Uterus (tissue), 3 donors: ENCODE measurements at regions not wholly inside any gene's neighbourhood (a gene's known extent, or its start where the extent isn't known, plus 50 kb on each side); places are given as distances from the start of the nearest gene placed in this dataset.
A peak's percentile ranks its signal among the peaks of the same experiment; 100 is the strongest.

Experiments used
- DNase-seq, 2 donors: peaks; one replicate each; pipeline ENCODE4 v3.0.0-alpha.2; 2019 to 2020
- H3K27ac ChIP-seq, 2 donors: fragments of 200-600 bp; sonication (generic); 1 replicate in 1 of 2; 2 replicates in 1 of 2; pipeline ENCODE4 v1.5.1; 2016 to 2018
- H3K27me3 ChIP-seq, 2 donors: fragments of 200-600 bp; sonication (generic); one replicate each; pipeline ENCODE4 v1.5.1; 2018 to 2019; ENCODE audit warnings: control low read depth in 1 of 2
- H3K36me3 ChIP-seq, 2 donors: fragments of 200-600 bp; sonication (generic); one replicate each; pipeline ENCODE4 v1.5.1; 2019; ENCODE audit warnings: control low read depth in 1 of 2
- H3K4me1 ChIP-seq, 2 donors: fragments of 200-600 bp; sonication (generic); one replicate each; pipeline ENCODE4 v1.5.1; 2018 to 2019; ENCODE audit warnings: control low read depth in 1 of 2
- H3K4me3 ChIP-seq, 2 donors: fragments of 200-600 bp; sonication (generic); 1 replicate in 1 of 2; 2 replicates in 1 of 2; pipeline ENCODE4 v1.5.1; 2018 to 2019; ENCODE audit warnings: mild to moderate bottlenecking in 1 of 2
- H3K9me3 ChIP-seq, 2 donors: fragments of 200-600 bp; sonication (generic); one replicate each; pipeline ENCODE4 v1.5.1; 2019; ENCODE audit warnings: control low read depth in 1 of 2
- POLR2A ChIP-seq, 2 donors: fragments of 450-650 bp; IDR thresholded peaks; one replicate each; pipeline ENCODE4 v1.6.1; 2016; ENCODE audit warnings: antibody characterized with exemption in 2 of 2, mild to moderate bottlenecking in 1 of 2, moderate library complexity in 1 of 2
- intact Hi-C: fragments of 100-400 bp; cut with DNase I; formaldehyde crosslinking; loops from one replicate; pipeline ENCODE4 v1.15.1; 2023; ENCODE audit warnings: low total_unique reads
- TF ChIP-seq, protein P1 (sequence below), 4 experiments: fragments of 200-600 bp in 2 of 4; fragments of 450-650 bp in 2 of 4; sonication (generic) in 2 of 4; IDR thresholded peaks; one replicate each; pipeline ENCODE4 v1.5.1; 2016 to 2019; ENCODE audit warnings: antibody characterized with exemption in 4 of 4, mild to moderate bottlenecking in 2 of 4, moderate library complexity in 1 of 4
- donor health status: DM: yes; HTN: yes; CAD: no.

DNA sequence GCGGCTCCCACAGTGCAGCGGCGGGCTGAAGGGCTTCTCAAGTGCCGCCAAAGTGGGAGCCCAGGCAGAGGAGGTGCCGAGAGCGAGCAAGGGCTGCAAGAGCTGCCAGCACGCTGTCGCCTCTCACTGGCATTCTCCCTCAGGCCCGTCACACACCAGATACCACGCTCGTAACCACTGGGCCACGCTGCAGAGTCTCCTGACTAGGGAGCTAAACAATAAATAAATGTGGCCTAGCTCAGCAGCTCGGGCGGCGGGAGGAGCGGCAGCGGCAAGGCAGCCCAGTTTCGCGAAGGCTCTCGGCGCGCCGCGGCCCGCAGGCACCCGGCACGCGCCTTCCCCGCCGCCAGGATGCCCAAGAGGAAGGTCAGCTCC, 55.9 kb upstream of the FAM174B start:
- Histone ChIP-seq H3K4me1 (no peaks in the 10 kb centered on the region), H3K4me3 (no peak overlapping the region), H3K9me3 (no peaks in the 10 kb centered on the region), H3K36me3 (no peaks in the 10 kb centered on the region), H3K27me3 (no peaks in the 10 kb centered on the region), H3K27ac (no peak overlapping the region)
- no peak for DNase-seq
- intact Hi-C loops, result loop anchor here (10.0 kb wide), 1 partner anchor 187 kb away; no protein-coding TSS in a partner anchor
- TF ChIP-seq, protein P1, sequence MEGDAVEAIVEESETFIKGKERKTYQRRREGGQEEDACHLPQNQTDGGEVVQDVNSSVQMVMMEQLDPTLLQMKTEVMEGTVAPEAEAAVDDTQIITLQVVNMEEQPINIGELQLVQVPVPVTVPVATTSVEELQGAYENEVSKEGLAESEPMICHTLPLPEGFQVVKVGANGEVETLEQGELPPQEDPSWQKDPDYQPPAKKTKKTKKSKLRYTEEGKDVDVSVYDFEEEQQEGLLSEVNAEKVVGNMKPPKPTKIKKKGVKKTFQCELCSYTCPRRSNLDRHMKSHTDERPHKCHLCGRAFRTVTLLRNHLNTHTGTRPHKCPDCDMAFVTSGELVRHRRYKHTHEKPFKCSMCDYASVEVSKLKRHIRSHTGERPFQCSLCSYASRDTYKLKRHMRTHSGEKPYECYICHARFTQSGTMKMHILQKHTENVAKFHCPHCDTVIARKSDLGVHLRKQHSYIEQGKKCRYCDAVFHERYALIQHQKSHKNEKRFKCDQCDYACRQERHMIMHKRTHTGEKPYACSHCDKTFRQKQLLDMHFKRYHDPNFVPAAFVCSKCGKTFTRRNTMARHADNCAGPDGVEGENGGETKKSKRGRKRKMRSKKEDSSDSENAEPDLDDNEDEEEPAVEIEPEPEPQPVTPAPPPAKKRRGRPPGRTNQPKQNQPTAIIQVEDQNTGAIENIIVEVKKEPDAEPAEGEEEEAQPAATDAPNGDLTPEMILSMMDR (IDR thresholded peaks at IDR 0.05), result no peak
- no peak for TF ChIP-seq POLR2A (IDR thresholded peaks at IDR 0.05)

DNA sequence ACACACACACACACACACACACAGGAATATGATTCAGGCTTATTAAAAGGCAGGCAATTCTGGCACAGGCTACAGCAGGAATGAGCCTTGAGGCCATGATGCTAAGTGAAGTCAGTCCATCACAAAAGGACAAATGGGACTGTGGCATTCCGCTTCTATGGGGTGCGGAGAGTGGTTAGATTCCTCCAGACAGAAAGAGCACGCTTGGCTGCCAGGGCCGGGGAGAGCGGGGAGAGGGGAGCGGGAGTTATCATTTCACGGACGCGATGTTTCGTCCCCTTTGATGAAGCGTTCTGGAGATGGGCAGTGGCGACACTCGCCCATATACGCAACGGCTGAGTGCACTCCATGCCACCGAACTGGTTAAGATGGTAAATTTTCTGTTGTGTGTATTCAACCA, 58.5 kb upstream of the FAM174B start:
- no peaks in the 10 kb centered on the region for H3K9me3 ChIP-seq
- no peaks in the 10 kb centered on the region for H3K4me1 ChIP-seq
- no peak for TF ChIP-seq POLR2A (IDR thresholded peaks at IDR 0.05)
- TF ChIP-seq, protein P1 (IDR thresholded peaks at IDR 0.05), result no peak
- peak in 1 of 2 donors; percentile 43 for DNase-seq
- peak overlapping the region; percentile 87 to 93 for H3K27ac ChIP-seq
- no peaks in the 10 kb centered on the region for H3K27me3 ChIP-seq
- intact Hi-C loops, result loop anchor here (10.0 kb wide), 1 partner anchor 189 kb away; no protein-coding TSS in a partner anchor
- H3K4me3 ChIP-seq, result peak overlapping the region; percentile 38 to 57
- no peaks in the 10 kb centered on the region for H3K36me3 ChIP-seq

DNA sequence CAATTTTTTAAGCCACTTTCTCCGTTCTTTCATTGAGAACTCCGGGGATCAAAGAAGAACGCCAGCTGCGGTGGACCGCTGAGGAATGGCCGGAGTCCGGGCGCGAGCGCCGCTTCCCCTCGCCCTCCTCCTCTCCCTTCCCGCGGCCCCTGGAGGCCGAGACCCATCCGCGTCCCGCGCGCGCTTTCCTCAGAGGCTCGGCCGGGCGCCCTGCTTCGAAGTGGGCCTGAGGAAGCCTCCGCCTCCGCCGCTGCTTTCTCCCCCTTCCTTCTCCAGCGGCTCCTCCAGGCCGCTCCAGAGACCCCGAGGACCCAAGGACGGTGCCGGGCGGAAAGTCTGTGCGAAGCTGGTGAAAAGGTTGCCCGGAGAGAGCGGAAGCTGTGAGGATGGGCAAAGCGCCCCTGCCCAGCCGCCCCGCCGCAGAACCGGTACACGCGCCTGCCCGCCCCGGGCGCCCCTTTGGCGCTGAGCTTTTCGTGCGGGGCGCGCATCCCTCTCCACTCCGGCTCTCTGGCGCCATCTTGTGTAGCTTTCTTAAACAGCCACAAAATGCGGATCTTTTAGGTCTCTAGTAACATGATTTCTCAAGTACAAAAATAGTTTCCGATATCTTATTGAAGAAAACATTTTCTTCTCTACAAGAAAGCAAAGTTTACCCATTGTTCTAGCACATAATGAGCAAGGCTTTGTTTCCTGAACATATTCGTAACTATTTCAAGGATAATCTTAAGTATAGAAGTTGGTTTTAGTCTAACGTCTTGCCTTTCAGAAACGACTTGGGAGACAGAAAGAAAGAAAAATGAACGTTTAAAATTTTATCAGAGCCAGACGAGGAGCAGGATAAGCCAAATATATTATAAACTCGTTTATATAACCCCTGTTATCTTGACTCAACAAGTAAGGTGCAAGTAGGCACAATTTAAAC, 59.2 kb upstream of the FAM174B start:
- intact Hi-C loops, result loop anchor here (10.0 kb wide), 1 partner anchor 190 kb away; no protein-coding TSS in a partner anchor
- Histone ChIP-seq H3K36me3 (no peaks in the 10 kb centered on the region), H3K9me3 (no peaks in the 10 kb centered on the region), H3K27me3 (no peaks in the 10 kb centered on the region), H3K4me1 (no peaks in the 10 kb centered on the region), H3K27ac (peak overlapping the region; percentile 87 to 93), H3K4me3 (peak overlapping the region; percentile 38 to 57)
- TF ChIP-seq, protein P1 (IDR thresholded peaks at IDR 0.05), result peak; percentile 87 to 96 (median 90)
- TF ChIP-seq POLR2A (IDR thresholded peaks at IDR 0.05), result peak in 1 of 2 donors; percentile 45
- peak; percentile 80 to 83 for DNase-seq

GRCh38 chr15:92715758-92716157, 60.2 kb upstream of the FAM174B start:
- TF ChIP-seq, protein P1 (IDR thresholded peaks at IDR 0.05), result no peak
- TF ChIP-seq POLR2A (IDR thresholded peaks at IDR 0.05), result no peak
- H3K9me3 ChIP-seq, result no peaks in the 10 kb centered on the region
- no peaks in the 10 kb centered on the region for H3K27me3 ChIP-seq
- H3K36me3 ChIP-seq, result no peaks in the 10 kb centered on the region
- no peak for DNase-seq
- peak overlapping the region in 1 of 2 donors; percentile 93 for H3K27ac ChIP-seq
- intact Hi-C loops, result loop anchor here (10.0 kb wide), 1 partner anchor 191 kb away; no protein-coding TSS in a partner anchor
- no peaks in the 10 kb centered on the region for H3K4me1 ChIP-seq
- no peak overlapping the region for H3K4me3 ChIP-seq

DNA sequence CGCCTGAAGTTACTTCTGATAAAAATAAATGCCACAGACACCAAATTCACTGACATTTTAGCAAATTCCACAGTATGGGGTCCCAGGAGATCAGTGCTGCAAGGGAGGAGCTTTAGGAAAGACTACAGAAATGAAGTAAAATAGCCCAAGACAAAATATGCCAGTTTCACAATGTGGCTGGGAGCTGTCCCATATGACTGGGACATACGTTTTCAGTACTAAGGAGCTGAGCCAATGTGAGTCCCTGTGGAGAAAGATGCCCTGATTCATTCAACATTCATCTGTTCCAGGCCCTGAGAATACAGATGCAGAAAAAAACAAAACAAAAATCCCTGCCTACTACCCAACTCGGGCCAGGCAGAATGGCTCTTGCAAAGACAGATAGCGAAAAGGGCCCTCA, 63.4 kb upstream of the FAM174B start:
- H3K9me3 ChIP-seq, result no peaks in the 10 kb centered on the region
- H3K27me3 ChIP-seq, result no peaks in the 10 kb centered on the region
- intact Hi-C loops, result loop anchor here (10.0 kb wide), 1 partner anchor 194 kb away; no protein-coding TSS in a partner anchor
- no peak overlapping the region for H3K4me3 ChIP-seq
- no peak for DNase-seq
- no peaks in the 10 kb centered on the region for H3K36me3 ChIP-seq
- no peak overlapping the region for H3K27ac ChIP-seq
- TF ChIP-seq, protein P1 (IDR thresholded peaks at IDR 0.05), result no peak
- no peak for TF ChIP-seq POLR2A (IDR thresholded peaks at IDR 0.05)
- H3K4me1 ChIP-seq, result no peaks in the 10 kb centered on the region
